Central memory CD8-positive, alpha-beta T cell (primary cell): ENCODE measurements at regions not wholly inside any gene's neighbourhood (a gene's known extent, or its start where the extent isn't known, plus 50 kb on each side); places are given as distances from the start of the nearest gene placed in this dataset.
A peak's percentile ranks its signal among the peaks of the same experiment; 100 is the strongest.

Experiments used
- ATAC-seq: fragments of 150-1000 bp; cut with Tn5 transposase; replicated peaks from 2 replicates; pipeline ENCODE4 v1.10.0; 2022; ENCODE audit warnings: mild to moderate bottlenecking, moderate FRiP score, moderate number of reproducible peaks; ENCODE audit not compliant: poor library complexity, severe bottlenecking; ENCODE audit errors: extremely low read depth
- DNase-seq, 2 donors: peaks; one replicate each; pipeline ENCODE4 v3.0.0; 2021; ENCODE audit warnings: low spot score in 2 of 2
- H3K27ac Mint-ChIP-seq: one replicate; pipeline ENCODE4 v1.8.0; 2022; ENCODE audit warnings: low read depth, mild to moderate bottlenecking, moderate library complexity, mixed read lengths
- H3K27me3 Mint-ChIP-seq: one replicate; pipeline ENCODE4 v1.8.0; 2022; ENCODE audit warnings: mixed read lengths
- H3K36me3 Mint-ChIP-seq: one replicate; pipeline ENCODE4 v1.8.0; 2022; ENCODE audit warnings: mild to moderate bottlenecking, moderate library complexity, mixed read lengths; ENCODE audit not compliant: insufficient read depth
- H3K4me1 Mint-ChIP-seq: one replicate; pipeline ENCODE4 v1.8.0; 2022; ENCODE audit warnings: mixed read lengths
- H3K4me3 Mint-ChIP-seq: one replicate; pipeline ENCODE4 v1.8.0; 2022; ENCODE audit warnings: mild to moderate bottlenecking, moderate library complexity, mixed read lengths
- H3K9me3 Mint-ChIP-seq: one replicate; pipeline ENCODE4 v1.8.0; 2022; ENCODE audit warnings: mixed read lengths

- Mint-ChIP-seq H3K27ac (peak overlapping the region; percentile 57), H3K36me3 (peaks cover 4% of the 10 kb centered on the region), H3K27me3 (no peaks in the 10 kb centered on the region), H3K4me3 (peak overlapping the region; percentile 38), H3K4me1 (peaks cover 63% of the 10 kb centered on the region), H3K9me3 (no peaks in the 10 kb centered on the region)
- ATAC-seq: peak; percentile 97
- DNase-seq: peak; percentile 32 to 55
Measured at GRCh38 chr15:38696109-38696727, 131.6 kb upstream of the RASGRP1 start.

GRCh38 chr15:38696790-38697495 is 132.3 kb upstream of the RASGRP1 start:
- Mint-ChIP-seq H3K4me1 (peaks cover 63% of the 10 kb centered on the region), H3K9me3 (no peaks in the 10 kb centered on the region), H3K4me3 (peak overlapping the region; percentile 38), H3K36me3 (peaks cover 4% of the 10 kb centered on the region), H3K27ac (peak overlapping the region; percentile 57), H3K27me3 (no peaks in the 10 kb centered on the region)
- ATAC-seq: no peak
- DNase-seq: no peak

GRCh38 chr15:38698254-38698653 is 133.6 kb upstream of the RASGRP1 start:
- H3K9me3 Mint-ChIP-seq: no peaks in the 10 kb centered on the region
- H3K4me3 Mint-ChIP-seq: no peak overlapping the region
- H3K36me3 Mint-ChIP-seq: peaks cover 4% of the 10 kb centered on the region
- no peak overlapping the region for H3K27ac Mint-ChIP-seq
- H3K4me1 Mint-ChIP-seq: peaks cover 63% of the 10 kb centered on the region
- DNase-seq (no peak), ATAC-seq (no peak)
- H3K27me3 Mint-ChIP-seq: no peaks in the 10 kb centered on the region

GRCh38 chr15:38699633-38700230 is 135.1 kb upstream of the RASGRP1 start:
- no peak overlapping the region for H3K4me3 Mint-ChIP-seq
- H3K27me3 Mint-ChIP-seq: no peaks in the 10 kb centered on the region
- DNase-seq (peak; percentile 35 to 54), ATAC-seq (peak; percentile 34)
- peaks cover 53% of the 10 kb centered on the region for H3K4me1 Mint-ChIP-seq
- H3K36me3 Mint-ChIP-seq: peaks cover 4% of the 10 kb centered on the region
- H3K27ac Mint-ChIP-seq: peak overlapping the region; percentile 2
- no peaks in the 10 kb centered on the region for H3K9me3 Mint-ChIP-seq

GRCh38 chr15:38701149-38701548 is 136.5 kb upstream of the RASGRP1 start:
- DNase-seq: no peak
- Mint-ChIP-seq H3K9me3 (no peaks in the 10 kb centered on the region), H3K27ac (no peak overlapping the region), H3K4me3 (no peak overlapping the region), H3K27me3 (no peaks in the 10 kb centered on the region), H3K4me1 (peaks cover 39% of the 10 kb centered on the region), H3K36me3 (peaks cover 3% of the 10 kb centered on the region)
- no peak for ATAC-seq

GRCh38 chr15:38702178-38702912 is 137.7 kb upstream of the RASGRP1 start:
- ATAC-seq: no peak
- Mint-ChIP-seq H3K27ac (no peak overlapping the region), H3K4me3 (no peak overlapping the region), H3K27me3 (no peaks in the 10 kb centered on the region), H3K4me1 (peaks cover 27% of the 10 kb centered on the region), H3K9me3 (no peaks in the 10 kb centered on the region), H3K36me3 (peaks cover under 1% of the 10 kb centered on the region)
- DNase-seq: no peak

- Mint-ChIP-seq H3K36me3 (peaks cover 4% of the 10 kb centered on the region), H3K4me3 (no peak overlapping the region), H3K27me3 (no peaks in the 10 kb centered on the region), H3K4me1 (no peaks in the 10 kb centered on the region), H3K9me3 (no peaks in the 10 kb centered on the region), H3K27ac (no peak overlapping the region)
- no peak for ATAC-seq
- DNase-seq: no peak
Measured at GRCh38 chr15:38705436-38706219, 141.0 kb upstream of the RASGRP1 start.

- H3K27ac Mint-ChIP-seq: no peak overlapping the region
- ATAC-seq (no peak), DNase-seq (no peak)
- no peaks in the 10 kb centered on the region for H3K9me3 Mint-ChIP-seq
- no peaks in the 10 kb centered on the region for H3K4me1 Mint-ChIP-seq
- no peak overlapping the region for H3K4me3 Mint-ChIP-seq
- no peaks in the 10 kb centered on the region for H3K27me3 Mint-ChIP-seq
- H3K36me3 Mint-ChIP-seq: peaks cover 4% of the 10 kb centered on the region
Measured at GRCh38 chr15:38706956-38707355, 142.3 kb upstream of the RASGRP1 start.

- peak in 1 of 2 donors; percentile 25 for DNase-seq
- H3K27ac Mint-ChIP-seq: no peak overlapping the region
- ATAC-seq: no peak
- no peaks in the 10 kb centered on the region for H3K4me1 Mint-ChIP-seq
- peaks cover 4% of the 10 kb centered on the region for H3K36me3 Mint-ChIP-seq
- peaks cover under 1% of the 10 kb centered on the region for H3K27me3 Mint-ChIP-seq
- H3K9me3 Mint-ChIP-seq: no peaks in the 10 kb centered on the region
- no peak overlapping the region for H3K4me3 Mint-ChIP-seq
Measured at GRCh38 chr15:38707802-38708671, 143.4 kb upstream of the RASGRP1 start.

- no peaks in the 10 kb centered on the region for H3K4me1 Mint-ChIP-seq
- DNase-seq (no peak), ATAC-seq (no peak)
- no peak overlapping the region for H3K27ac Mint-ChIP-seq
- no peaks in the 10 kb centered on the region for H3K9me3 Mint-ChIP-seq
- peaks cover 7% of the 10 kb centered on the region for H3K27me3 Mint-ChIP-seq
- H3K4me3 Mint-ChIP-seq: no peak overlapping the region
- peaks cover 4% of the 10 kb centered on the region for H3K36me3 Mint-ChIP-seq
Measured at GRCh38 chr15:38708672-38709180, 144.1 kb upstream of the RASGRP1 start.

- Mint-ChIP-seq H3K9me3 (no peaks in the 10 kb centered on the region), H3K36me3 (peaks cover 4% of the 10 kb centered on the region), H3K27ac (no peak overlapping the region), H3K4me3 (no peak overlapping the region), H3K27me3 (peaks cover 9% of the 10 kb centered on the region), H3K4me1 (no peaks in the 10 kb centered on the region)
- DNase-seq (no peak), ATAC-seq (no peak)
Measured at GRCh38 chr15:38709196-38709595, 144.6 kb upstream of the RASGRP1 start.
